CD14-positive monocyte (primary cell): ENCODE measurements at regions not wholly inside any gene's neighbourhood (a gene's known extent, or its start where the extent isn't known, plus 50 kb on each side); places are given as distances from the start of the nearest gene placed in this dataset.

Source experiments
- DNase-seq, 3 donors: peaks; one replicate each; pipeline ENCODE4 v3.0.0-alpha.2; 2011 to 2022
- H2AFZ ChIP-seq: 2 replicates; pipeline ENCODE4 v1.6.0; 2012; ENCODE audit warnings: mild to moderate bottlenecking, low read depth, low read length, inconsistent platforms; ENCODE audit not compliant: insufficient read depth, poor library complexity, severe bottlenecking
- H3K27ac ChIP-seq, 2 donors: 1 replicate in 1 of 2; 2 replicates in 1 of 2; pipeline ENCODE4 v1.5.1; 2012 to 2013; ENCODE audit warnings: low read length in 2 of 2, control low read depth in 1 of 2, inconsistent platforms in 1 of 2, low read depth in 1 of 2, mild to moderate bottlenecking in 1 of 2
- H3K27me3 ChIP-seq, 2 donors: one replicate each; pipeline versions ENCODE4 v1.6.0 to v1.6.1; 2011 to 2013; ENCODE audit warnings: low read length in 2 of 2; ENCODE audit not compliant: control insufficient read depth in 2 of 2, insufficient read depth in 2 of 2
- H3K36me3 ChIP-seq, 2 donors: replicated peaks in 1 of 2; 1 replicate in 1 of 2; 2 replicates in 1 of 2; pipeline versions ENCODE4 v1.5.1 to v1.6.1; 2012 to 2013; ENCODE audit warnings: low read length in 2 of 2, control low read depth in 1 of 2, inconsistent platforms in 1 of 2, mild to moderate bottlenecking in 1 of 2; ENCODE audit not compliant: insufficient read depth in 2 of 2, control insufficient read depth in 1 of 2
- H3K4me1 ChIP-seq, 2 donors: 1 replicate in 1 of 2; 2 replicates in 1 of 2; pipeline versions ENCODE4 v1.5.1 to v1.6.1; 2012 to 2013; ENCODE audit warnings: low read length in 2 of 2, control low read depth in 1 of 2, inconsistent platforms in 1 of 2, mild to moderate bottlenecking in 1 of 2, moderate library complexity in 1 of 2; ENCODE audit not compliant: insufficient read depth in 2 of 2, control insufficient read depth in 1 of 2
- H3K4me2 ChIP-seq: replicated peaks from 2 replicates; pipeline ENCODE3; 2012; ENCODE audit warnings: low read length, moderate library complexity, mild to moderate bottlenecking; ENCODE audit not compliant: poor library complexity, severe bottlenecking; ENCODE audit errors: extremely low read depth
- H3K4me3 ChIP-seq, 3 experiments: fragments of 200-600 bp in 1 of 3; sonication (generic) in 1 of 3; replicated peaks in 1 of 3; 1 replicate in 2 of 3; 2 replicates in 1 of 3; pipeline ENCODE4 v1.5.1; 2011 to 2013; ENCODE audit warnings: low read length in 3 of 3, mild to moderate bottlenecking in 3 of 3, control low read depth in 2 of 3, low read depth in 2 of 3, inconsistent platforms in 1 of 3, moderate library complexity in 1 of 3
- H3K79me2 ChIP-seq: 2 replicates; pipeline ENCODE4 v1.6.0; 2012; ENCODE audit warnings: mild to moderate bottlenecking, control low read depth, inconsistent platforms, low read length, moderate library complexity; ENCODE audit not compliant: insufficient read depth
- H3K9ac ChIP-seq: 2 replicates; pipeline ENCODE4 v1.6.0; 2017; ENCODE audit warnings: low read length, mild to moderate bottlenecking; ENCODE audit not compliant: insufficient read depth, poor library complexity, severe bottlenecking
- H3K9me3 ChIP-seq, 2 donors: replicated peaks in 1 of 2; 1 replicate in 1 of 2; 2 replicates in 1 of 2; pipeline versions ENCODE4 v1.5.1 to v1.6.1; 2012 to 2013; ENCODE audit warnings: low read length in 2 of 2, control low read depth in 1 of 2; ENCODE audit not compliant: control insufficient read depth in 1 of 2, insufficient read depth in 1 of 2
- H4K20me1 ChIP-seq: 2 replicates; pipeline ENCODE4 v1.6.0; 2012; ENCODE audit warnings: mild to moderate bottlenecking, low read length, control low read depth, moderate library complexity; ENCODE audit not compliant: insufficient read depth
- H3K27ac Mint-ChIP-seq, 7 donors: one replicate each; pipeline ENCODE4 v1.8.0; 2020; ENCODE audit warnings: mild to moderate bottlenecking in 7 of 7, mixed read lengths in 7 of 7, moderate library complexity in 6 of 7, inconsistent platforms in 2 of 7
- H3K27me3 Mint-ChIP-seq, 3 donors: one replicate each; pipeline ENCODE4 v1.8.0; 2021 to 2022; ENCODE audit warnings: low read depth in 3 of 3, mild to moderate bottlenecking in 3 of 3, mixed read lengths in 3 of 3, moderate library complexity in 3 of 3, inconsistent platforms in 1 of 3
- H3K36me3 Mint-ChIP-seq, 2 donors: one replicate each; pipeline ENCODE4 v1.8.0; 2020; ENCODE audit warnings: mixed read lengths in 2 of 2, inconsistent platforms in 1 of 2, mild to moderate bottlenecking in 1 of 2
- H3K4me1 Mint-ChIP-seq: one replicate; pipeline ENCODE4 v1.8.0; 2020; ENCODE audit warnings: mild to moderate bottlenecking, mixed read lengths
- H3K4me3 Mint-ChIP-seq, 2 donors: one replicate each; pipeline ENCODE4 v1.8.0; 2020; ENCODE audit warnings: mild to moderate bottlenecking in 2 of 2, mixed read lengths in 2 of 2, moderate library complexity in 1 of 2
- H3K9me3 Mint-ChIP-seq, 7 donors: one replicate each; pipeline ENCODE4 v1.8.0; 2020 to 2022; ENCODE audit warnings: mixed read lengths in 7 of 7, mild to moderate bottlenecking in 6 of 7, moderate library complexity in 6 of 7, inconsistent platforms in 2 of 7
- WGBS: methylation state at CpG from one replicate; pipeline ENCODE4 v1.1.5; 2013; ENCODE audit warnings: missing lambda C conversion rate; ENCODE audit not compliant: insufficient coverage; 5-methylcytosine and 5-hydroxymethylcytosine counted together
- intact Hi-C, 2 donors: fragments of 100-400 bp; cut with micrococcal nuclease; formaldehyde crosslinking; loops; one replicate each; pipeline versions ENCODE4 v1.15.0 to v1.15.1; 2023
- TF ChIP-seq, protein P1 (sequence below): fragments of 200-600 bp; IDR thresholded peaks from one replicate; pipeline ENCODE4 v1.8.0; 2022; ENCODE audit warnings: antibody characterized with exemption, mild to moderate bottlenecking

DNA sequence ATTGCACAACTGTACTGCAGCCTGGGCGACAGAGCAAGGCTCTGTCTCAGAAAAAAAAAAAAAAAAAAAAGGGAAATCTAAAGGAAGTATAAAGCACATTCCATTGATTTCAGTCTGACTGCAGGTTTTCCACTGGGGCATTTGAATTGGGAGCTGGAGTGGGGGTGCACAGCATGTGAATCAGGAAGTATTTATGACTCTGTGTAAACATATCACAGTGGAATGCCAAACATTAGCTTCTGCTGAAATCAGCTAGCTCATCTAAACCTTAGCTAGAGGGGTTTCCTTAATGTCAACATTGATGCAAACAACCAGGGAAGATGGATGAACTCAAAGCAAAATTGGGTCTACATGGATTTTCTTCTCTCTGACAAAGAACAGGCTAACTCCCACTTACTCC is 641.0 kb upstream of the EEF2KMT start:
- no peaks in the 10 kb centered on the region for H3K27me3 ChIP-seq
- TF ChIP-seq, protein P1, sequence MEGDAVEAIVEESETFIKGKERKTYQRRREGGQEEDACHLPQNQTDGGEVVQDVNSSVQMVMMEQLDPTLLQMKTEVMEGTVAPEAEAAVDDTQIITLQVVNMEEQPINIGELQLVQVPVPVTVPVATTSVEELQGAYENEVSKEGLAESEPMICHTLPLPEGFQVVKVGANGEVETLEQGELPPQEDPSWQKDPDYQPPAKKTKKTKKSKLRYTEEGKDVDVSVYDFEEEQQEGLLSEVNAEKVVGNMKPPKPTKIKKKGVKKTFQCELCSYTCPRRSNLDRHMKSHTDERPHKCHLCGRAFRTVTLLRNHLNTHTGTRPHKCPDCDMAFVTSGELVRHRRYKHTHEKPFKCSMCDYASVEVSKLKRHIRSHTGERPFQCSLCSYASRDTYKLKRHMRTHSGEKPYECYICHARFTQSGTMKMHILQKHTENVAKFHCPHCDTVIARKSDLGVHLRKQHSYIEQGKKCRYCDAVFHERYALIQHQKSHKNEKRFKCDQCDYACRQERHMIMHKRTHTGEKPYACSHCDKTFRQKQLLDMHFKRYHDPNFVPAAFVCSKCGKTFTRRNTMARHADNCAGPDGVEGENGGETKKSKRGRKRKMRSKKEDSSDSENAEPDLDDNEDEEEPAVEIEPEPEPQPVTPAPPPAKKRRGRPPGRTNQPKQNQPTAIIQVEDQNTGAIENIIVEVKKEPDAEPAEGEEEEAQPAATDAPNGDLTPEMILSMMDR: no peak
- Mint-ChIP-seq H3K4me3 (no peak overlapping the region), H3K9me3 (peaks cover 0 to 16% (median 8%) of the 10 kb centered on the region in 7 donors), H3K4me1 (no peaks in the 10 kb centered on the region), H3K36me3 (no peaks in the 10 kb centered on the region), H3K27me3 (peaks cover 0 to 5% (median 0%) of the 10 kb centered on the region in 3 donors), H3K27ac (no peak overlapping the region)
- intact Hi-C loops: no loop called here
- no peak overlapping the region for H3K4me3 ChIP-seq
- no peak overlapping the region for H3K27ac ChIP-seq
- H3K79me2 ChIP-seq: no peaks in the 10 kb centered on the region
- no peak overlapping the region for H3K4me2 ChIP-seq
- no CpG with 5 or more reads among the region's 1 CpG for WGBS
- DNase-seq: no peak
- no peak overlapping the region for H2AFZ ChIP-seq
- H4K20me1 ChIP-seq: no peaks in the 10 kb centered on the region
- no peaks in the 10 kb centered on the region for H3K4me1 ChIP-seq
- no peak overlapping the region for H3K9ac ChIP-seq
- no peaks in the 10 kb centered on the region for H3K36me3 ChIP-seq
- peaks cover 11 to 12% of the 10 kb centered on the region in 2 donors for H3K9me3 ChIP-seq

DNA sequence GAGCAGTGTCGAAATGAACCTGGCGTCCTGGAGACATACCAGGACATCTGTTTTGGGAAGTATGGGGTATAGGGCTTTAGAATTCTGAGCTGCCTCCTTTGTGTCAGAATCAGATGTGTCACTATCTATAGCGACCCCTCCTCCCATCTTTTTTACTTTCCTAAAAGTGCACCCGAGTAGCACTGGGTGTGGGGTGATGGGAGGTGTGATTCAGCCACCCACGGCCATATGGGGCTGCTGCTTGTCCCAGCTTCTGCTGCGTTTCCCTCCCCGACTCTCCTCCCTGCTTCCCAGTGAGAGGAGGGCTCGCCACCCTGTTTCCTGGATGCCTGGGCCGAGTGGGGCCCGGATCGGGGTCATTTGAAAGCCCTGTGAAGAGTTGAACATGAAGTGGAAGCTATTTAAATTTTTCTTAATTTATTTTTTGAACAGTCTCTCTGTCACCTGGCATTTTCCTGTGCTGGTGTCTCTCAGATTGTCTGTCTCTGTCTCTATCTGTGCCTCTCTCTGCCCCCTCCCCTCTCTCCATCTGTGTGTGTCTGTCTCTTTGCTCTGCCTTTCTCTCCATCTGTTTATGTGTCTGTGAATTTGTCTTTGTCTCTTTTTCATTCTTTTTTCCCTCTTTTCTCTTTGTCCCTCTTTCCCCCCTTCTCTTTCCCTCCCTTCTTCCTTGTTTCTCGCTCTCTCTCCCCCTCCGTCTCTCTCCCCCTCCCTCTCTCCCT is 638.8 kb upstream of the EEF2KMT start:
- no peaks in the 10 kb centered on the region for H3K36me3 ChIP-seq
- Mint-ChIP-seq H3K27me3 (peaks cover 0 to 5% (median 0%) of the 10 kb centered on the region in 3 donors), H3K9me3 (peaks cover 0 to 19% (median 10%) of the 10 kb centered on the region in 7 donors), H3K27ac (peak overlapping the region in 1 of 7 donors; percentile 0), H3K36me3 (no peaks in the 10 kb centered on the region), H3K4me3 (no peak overlapping the region), H3K4me1 (no peaks in the 10 kb centered on the region)
- DNase-seq: no peak
- no peaks in the 10 kb centered on the region for H3K27me3 ChIP-seq
- H2AFZ ChIP-seq: no peak overlapping the region
- no peak overlapping the region for H3K9ac ChIP-seq
- no peaks in the 10 kb centered on the region for H3K79me2 ChIP-seq
- H3K4me1 ChIP-seq: no peaks in the 10 kb centered on the region
- intact Hi-C loops: no loop called here
- peaks cover 11 to 20% of the 10 kb centered on the region in 2 donors for H3K9me3 ChIP-seq
- H3K4me3 ChIP-seq: no peak overlapping the region
- H4K20me1 ChIP-seq: no peaks in the 10 kb centered on the region
- H3K27ac ChIP-seq: no peak overlapping the region
- WGBS: 46% methylated on average over 3 of the region's 13 CpGs
- TF ChIP-seq, protein P1: no peak
- H3K4me2 ChIP-seq: no peak overlapping the region
